ENCODE measurements at regions not wholly inside any gene's neighbourhood (a gene's known extent, or its start where the extent isn't known, plus 50 kb on each side); places are given as distances from the start of the nearest gene placed in this dataset.

DNA sequence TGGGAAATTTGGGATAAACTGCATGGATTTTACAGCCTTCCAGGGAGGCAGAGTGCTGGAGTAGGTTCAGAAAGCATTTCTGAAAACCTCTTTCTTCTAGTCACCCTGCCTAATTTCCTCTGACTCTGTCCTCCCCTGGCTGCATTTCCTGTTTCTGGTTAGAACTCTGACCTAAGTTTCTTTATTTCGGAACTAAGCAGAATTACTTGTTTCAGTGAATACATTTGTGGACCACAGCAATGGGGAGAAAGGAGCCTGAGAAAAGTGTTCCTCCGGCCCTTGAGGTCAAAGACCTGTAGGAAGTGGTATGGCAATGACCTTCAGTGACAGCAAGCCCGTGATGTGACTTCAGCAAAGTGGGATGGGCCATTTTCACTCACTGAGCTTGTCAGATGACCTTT lies 173.4 kb upstream of the RUNX1 start:
- TF ChIP-seq, protein P1, sequence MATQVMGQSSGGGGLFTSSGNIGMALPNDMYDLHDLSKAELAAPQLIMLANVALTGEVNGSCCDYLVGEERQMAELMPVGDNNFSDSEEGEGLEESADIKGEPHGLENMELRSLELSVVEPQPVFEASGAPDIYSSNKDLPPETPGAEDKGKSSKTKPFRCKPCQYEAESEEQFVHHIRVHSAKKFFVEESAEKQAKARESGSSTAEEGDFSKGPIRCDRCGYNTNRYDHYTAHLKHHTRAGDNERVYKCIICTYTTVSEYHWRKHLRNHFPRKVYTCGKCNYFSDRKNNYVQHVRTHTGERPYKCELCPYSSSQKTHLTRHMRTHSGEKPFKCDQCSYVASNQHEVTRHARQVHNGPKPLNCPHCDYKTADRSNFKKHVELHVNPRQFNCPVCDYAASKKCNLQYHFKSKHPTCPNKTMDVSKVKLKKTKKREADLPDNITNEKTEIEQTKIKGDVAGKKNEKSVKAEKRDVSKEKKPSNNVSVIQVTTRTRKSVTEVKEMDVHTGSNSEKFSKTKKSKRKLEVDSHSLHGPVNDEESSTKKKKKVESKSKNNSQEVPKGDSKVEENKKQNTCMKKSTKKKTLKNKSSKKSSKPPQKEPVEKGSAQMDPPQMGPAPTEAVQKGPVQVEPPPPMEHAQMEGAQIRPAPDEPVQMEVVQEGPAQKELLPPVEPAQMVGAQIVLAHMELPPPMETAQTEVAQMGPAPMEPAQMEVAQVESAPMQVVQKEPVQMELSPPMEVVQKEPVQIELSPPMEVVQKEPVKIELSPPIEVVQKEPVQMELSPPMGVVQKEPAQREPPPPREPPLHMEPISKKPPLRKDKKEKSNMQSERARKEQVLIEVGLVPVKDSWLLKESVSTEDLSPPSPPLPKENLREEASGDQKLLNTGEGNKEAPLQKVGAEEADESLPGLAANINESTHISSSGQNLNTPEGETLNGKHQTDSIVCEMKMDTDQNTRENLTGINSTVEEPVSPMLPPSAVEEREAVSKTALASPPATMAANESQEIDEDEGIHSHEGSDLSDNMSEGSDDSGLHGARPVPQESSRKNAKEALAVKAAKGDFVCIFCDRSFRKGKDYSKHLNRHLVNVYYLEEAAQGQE (IDR thresholded peaks at IDR 0.05; ENCODE audit: low read depth): no peak
- TF ChIP-seq TAF1 (IDR thresholded peaks at IDR 0.05; ENCODE audit: low read depth) (no peak), ZBTB7A (IDR thresholded peaks at IDR 0.05; ENCODE audit: low read depth) (no peak), YY1 (IDR thresholded peaks at IDR 0.05; ENCODE audit: low read depth) (no peak), RAD21 (IDR thresholded peaks at IDR 0.05; ENCODE audit: low read depth) (no peak), EP300 (IDR thresholded peaks at IDR 0.05; ENCODE audit: borderline replicate concordance) (no peak), FOXM1 (IDR thresholded peaks at IDR 0.05; ENCODE audit: borderline replicate concordance, low read depth) (no peak), CEBPB (IDR thresholded peaks at IDR 0.05) (no peak), TEAD4 (IDR thresholded peaks at IDR 0.05) (no peak), TCF12 (IDR thresholded peaks at IDR 0.05; ENCODE audit: low read depth) (no peak)

Data from Ishikawa (cell line).